ENCODE measurements at regions not wholly inside any gene's neighbourhood (a gene's known extent, or its start where the extent isn't known, plus 50 kb on each side); places are given as distances from the start of the nearest gene placed in this dataset.

DNA sequence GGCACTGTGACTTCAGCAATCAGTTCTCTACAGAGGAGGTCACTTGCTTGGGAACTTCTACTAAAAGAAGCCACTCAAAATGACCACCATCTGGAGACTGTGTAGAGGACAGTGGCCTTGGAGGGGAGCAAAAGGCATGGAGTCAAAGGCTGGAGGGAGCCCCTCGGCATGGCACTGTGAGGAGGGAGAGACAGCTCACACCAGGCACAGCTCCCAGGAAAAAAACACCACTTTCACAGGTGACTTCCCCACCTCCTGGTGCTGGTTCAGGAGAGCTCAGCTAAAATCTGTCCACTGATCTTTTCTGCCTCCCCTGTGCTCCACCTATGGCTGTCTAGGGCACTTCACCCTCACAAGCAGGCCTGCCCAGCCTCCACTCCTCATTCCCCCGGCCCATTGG is 649.4 kb upstream of the MGMT start:
- Histone ChIP-seq H3K4me3 (no peak overlapping the region), H3K36me3 (no peaks in the 10 kb centered on the region), H3K9me3 (no peaks in the 10 kb centered on the region), H3K27ac (no peak overlapping the region), H3K27me3 (no peaks in the 10 kb centered on the region), H3K4me1 (no peaks in the 10 kb centered on the region)
- peak in 1 of 2 donors; percentile 65 for DNase-seq (ENCODE audit: extremely low spot score in 2 of 2)
- TF ChIP-seq POLR2AphosphoS5 (IDR thresholded peaks at IDR 0.05; ENCODE audit: insufficient read depth in 1 of 2, low read depth in 1 of 2): no peak
- TF ChIP-seq, protein P1, sequence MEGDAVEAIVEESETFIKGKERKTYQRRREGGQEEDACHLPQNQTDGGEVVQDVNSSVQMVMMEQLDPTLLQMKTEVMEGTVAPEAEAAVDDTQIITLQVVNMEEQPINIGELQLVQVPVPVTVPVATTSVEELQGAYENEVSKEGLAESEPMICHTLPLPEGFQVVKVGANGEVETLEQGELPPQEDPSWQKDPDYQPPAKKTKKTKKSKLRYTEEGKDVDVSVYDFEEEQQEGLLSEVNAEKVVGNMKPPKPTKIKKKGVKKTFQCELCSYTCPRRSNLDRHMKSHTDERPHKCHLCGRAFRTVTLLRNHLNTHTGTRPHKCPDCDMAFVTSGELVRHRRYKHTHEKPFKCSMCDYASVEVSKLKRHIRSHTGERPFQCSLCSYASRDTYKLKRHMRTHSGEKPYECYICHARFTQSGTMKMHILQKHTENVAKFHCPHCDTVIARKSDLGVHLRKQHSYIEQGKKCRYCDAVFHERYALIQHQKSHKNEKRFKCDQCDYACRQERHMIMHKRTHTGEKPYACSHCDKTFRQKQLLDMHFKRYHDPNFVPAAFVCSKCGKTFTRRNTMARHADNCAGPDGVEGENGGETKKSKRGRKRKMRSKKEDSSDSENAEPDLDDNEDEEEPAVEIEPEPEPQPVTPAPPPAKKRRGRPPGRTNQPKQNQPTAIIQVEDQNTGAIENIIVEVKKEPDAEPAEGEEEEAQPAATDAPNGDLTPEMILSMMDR (IDR thresholded peaks at IDR 0.05): no peak
- no peak for TF ChIP-seq POLR2A (IDR thresholded peaks at IDR 0.05)
- intact Hi-C loops (cut with DNase I): no loop called here

DNA sequence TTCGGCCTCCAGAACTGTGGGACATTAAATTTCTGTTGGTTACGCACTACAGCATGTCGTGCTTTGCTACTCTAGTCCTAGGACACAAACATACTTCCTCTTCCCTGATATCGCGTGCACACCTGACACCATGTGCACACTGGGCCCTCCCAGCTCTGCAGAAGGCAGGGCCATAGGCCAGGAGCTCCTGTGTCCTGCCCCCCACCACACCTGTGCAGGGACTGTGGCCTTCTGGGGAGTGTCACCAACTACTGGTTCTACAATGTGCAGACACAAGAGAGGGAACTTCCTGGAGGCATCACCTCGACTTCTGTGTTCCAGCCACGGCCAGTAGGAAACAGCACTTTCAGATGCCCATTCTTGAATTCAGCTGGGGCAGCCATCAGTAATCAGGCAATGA is 646.4 kb upstream of the MGMT start:
- H3K9me3 ChIP-seq: no peaks in the 10 kb centered on the region
- H3K4me1 ChIP-seq: no peaks in the 10 kb centered on the region
- H3K27ac ChIP-seq: no peak overlapping the region
- intact Hi-C loops (cut with DNase I): no loop called here
- no peak overlapping the region for H3K4me3 ChIP-seq
- no peaks in the 10 kb centered on the region for H3K36me3 ChIP-seq
- no peak for TF ChIP-seq POLR2AphosphoS5 (IDR thresholded peaks at IDR 0.05; ENCODE audit: insufficient read depth in 1 of 2, low read depth in 1 of 2)
- no peak for TF ChIP-seq POLR2A (IDR thresholded peaks at IDR 0.05)
- TF ChIP-seq, protein P1 (IDR thresholded peaks at IDR 0.05): no peak
- no peaks in the 10 kb centered on the region for H3K27me3 ChIP-seq
- peak in 1 of 2 donors; percentile 77 for DNase-seq (ENCODE audit: extremely low spot score in 2 of 2)

DNA sequence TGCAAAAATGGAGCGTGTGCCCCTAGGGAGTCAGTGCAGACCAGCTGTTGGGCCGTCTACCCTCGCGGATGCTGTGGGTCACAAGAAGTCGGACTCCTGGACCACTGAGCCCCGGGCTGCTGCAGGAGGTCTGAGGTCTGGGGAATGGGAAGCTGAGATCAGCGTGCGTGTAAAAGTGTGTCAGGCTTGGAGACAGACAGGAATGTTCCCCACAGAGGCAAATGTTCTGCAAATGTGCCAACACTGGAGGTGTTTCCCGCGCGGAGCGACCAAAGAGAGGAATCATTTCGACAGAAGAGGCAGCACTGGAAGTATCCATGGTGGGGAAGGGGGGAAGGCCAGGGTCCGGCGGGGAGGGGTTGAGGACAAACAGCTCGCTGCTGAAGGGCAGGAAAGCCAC is 643.8 kb upstream of the MGMT start:
- no peaks in the 10 kb centered on the region for H3K36me3 ChIP-seq
- H3K9me3 ChIP-seq: no peaks in the 10 kb centered on the region
- no peak overlapping the region for H3K4me3 ChIP-seq
- no peak for DNase-seq (ENCODE audit: extremely low spot score in 2 of 2)
- intact Hi-C loops (cut with DNase I): no loop called here
- no peak overlapping the region for H3K27ac ChIP-seq
- no peaks in the 10 kb centered on the region for H3K4me1 ChIP-seq
- H3K27me3 ChIP-seq: no peaks in the 10 kb centered on the region
- TF ChIP-seq POLR2A (IDR thresholded peaks at IDR 0.05): no peak

DNA sequence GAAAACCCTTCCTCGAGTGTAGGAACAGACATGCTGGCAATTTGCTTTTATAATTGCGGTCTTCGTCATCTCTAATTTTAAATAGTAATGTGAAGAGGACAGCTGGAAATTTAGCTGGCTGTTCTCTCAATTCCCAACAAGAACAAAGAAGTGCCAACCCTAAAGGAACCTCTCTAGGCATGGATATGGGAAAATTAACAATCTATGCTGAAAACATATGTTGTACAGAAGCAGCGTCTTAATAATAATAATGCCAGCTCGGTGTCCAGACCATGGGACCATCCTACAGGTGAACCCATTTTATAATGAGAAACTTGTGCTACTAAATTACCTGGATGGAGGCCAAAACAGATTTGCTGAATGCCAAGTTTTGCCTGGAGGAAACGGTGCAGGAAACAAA is 641.4 kb upstream of the MGMT start:
- Histone ChIP-seq H3K36me3 (no peaks in the 10 kb centered on the region), H3K4me1 (no peaks in the 10 kb centered on the region), H3K27me3 (no peaks in the 10 kb centered on the region), H3K4me3 (no peak overlapping the region), H3K9me3 (no peaks in the 10 kb centered on the region), H3K27ac (no peak overlapping the region)
- DNase-seq (ENCODE audit: extremely low spot score in 2 of 2): no peak
- no peak for TF ChIP-seq POLR2AphosphoS5 (IDR thresholded peaks at IDR 0.05; ENCODE audit: insufficient read depth in 1 of 2, low read depth in 1 of 2)
- no peak for TF ChIP-seq POLR2A (IDR thresholded peaks at IDR 0.05)
- TF ChIP-seq, protein P1 (IDR thresholded peaks at IDR 0.05): no peak
- intact Hi-C loops (cut with DNase I): no loop called here

DNA sequence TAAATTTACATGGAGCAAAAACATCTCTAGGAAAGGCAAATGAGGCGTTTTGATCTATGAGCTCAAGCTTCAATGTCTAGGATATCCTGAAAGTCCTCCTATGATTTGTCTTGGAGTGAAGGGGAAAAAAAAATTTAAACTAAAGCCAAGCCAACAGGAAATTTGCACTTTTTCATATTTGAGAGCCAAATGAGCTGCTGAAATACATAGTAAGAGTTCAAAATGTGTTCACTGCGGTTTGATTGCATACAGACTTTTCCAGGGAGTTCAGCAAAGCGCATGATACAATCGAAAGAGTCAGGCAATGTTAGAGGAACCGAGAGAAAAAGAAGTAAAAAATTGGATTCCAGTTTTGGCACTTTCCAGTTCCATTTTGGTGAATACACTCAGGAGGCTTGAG is 633.4 kb upstream of the MGMT start:
- no peaks in the 10 kb centered on the region for H3K36me3 ChIP-seq
- TF ChIP-seq POLR2AphosphoS5 (IDR thresholded peaks at IDR 0.05; ENCODE audit: insufficient read depth in 1 of 2, low read depth in 1 of 2) (no peak), POLR2A (IDR thresholded peaks at IDR 0.05) (no peak)
- TF ChIP-seq, protein P1 (IDR thresholded peaks at IDR 0.05): no peak
- intact Hi-C loops (cut with DNase I): no loop called here
- H3K27me3 ChIP-seq: no peaks in the 10 kb centered on the region
- no peaks in the 10 kb centered on the region for H3K9me3 ChIP-seq
- no peak overlapping the region for H3K27ac ChIP-seq
- no peak for DNase-seq (ENCODE audit: extremely low spot score in 2 of 2)
- no peaks in the 10 kb centered on the region for H3K4me1 ChIP-seq
- no peak overlapping the region for H3K4me3 ChIP-seq

DNA sequence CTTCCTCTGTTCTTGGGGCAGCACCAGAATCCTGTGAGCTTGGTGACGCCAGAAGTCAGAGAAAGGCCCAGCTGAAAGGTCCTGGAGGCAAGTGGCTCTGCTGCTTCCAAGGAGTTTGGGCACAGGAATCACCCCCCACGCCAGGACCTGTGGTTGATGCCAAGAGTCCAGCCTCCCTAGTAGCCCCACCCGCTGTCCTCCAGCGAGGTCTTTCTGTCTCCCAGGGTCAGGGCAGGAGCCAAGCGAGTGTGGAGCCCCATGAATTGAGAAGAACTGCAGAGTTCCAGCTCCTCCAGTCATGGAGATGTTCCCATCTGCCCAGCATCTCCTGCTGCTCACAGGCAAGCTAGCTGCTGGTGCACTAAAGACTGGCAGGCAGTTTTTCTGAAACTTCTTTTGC is 631.7 kb upstream of the MGMT start:
- Histone ChIP-seq H3K4me1 (no peaks in the 10 kb centered on the region), H3K9me3 (no peaks in the 10 kb centered on the region), H3K4me3 (no peak overlapping the region), H3K27me3 (no peaks in the 10 kb centered on the region), H3K36me3 (no peaks in the 10 kb centered on the region), H3K27ac (no peak overlapping the region)
- no peak for DNase-seq (ENCODE audit: extremely low spot score in 2 of 2)
- intact Hi-C loops (cut with DNase I): no loop called here
- no peak for TF ChIP-seq POLR2AphosphoS5 (IDR thresholded peaks at IDR 0.05; ENCODE audit: insufficient read depth in 1 of 2, low read depth in 1 of 2)
- TF ChIP-seq POLR2A (IDR thresholded peaks at IDR 0.05): no peak
- TF ChIP-seq, protein P1 (IDR thresholded peaks at IDR 0.05): no peak
